D721Med (cell line): ENCODE measurements at regions not wholly inside any gene's neighbourhood (a gene's known extent, or its start where the extent isn't known, plus 50 kb on each side); places are given as distances from the start of the nearest gene placed in this dataset.
"Not testable (repeated sequence)": the region's sequence is repeated elsewhere in the genome, so short reads cannot be mapped to it uniquely, and the experiment has no call there.

Source experiments
- DNase-seq: peaks from one replicate; pipeline ENCODE4 v3.0.0; 2011; ENCODE audit warnings: low spot score; ENCODE audit not compliant: insufficient read length
- FAIRE-seq: peaks from 2 replicates; lab custom pipeline; 2011; peaks lifted over from hg19 to GRCh38; lab: Jason Lieb, UNC
- CTCF ChIP-seq: IDR thresholded peaks from 2 replicates; pipeline ENCODE4 v1.5.1; 2012; ENCODE audit warnings: mild to moderate bottlenecking, control low read depth; ENCODE audit not compliant: insufficient read depth; ENCODE audit errors: missing control alignments

GRCh38 chr6:113779656-113780055 is 77.5 kb upstream of the MARCKS start:
- DNase-seq (no peak), FAIRE-seq (no peak)
- no peak for TF ChIP-seq CTCF

GRCh38 chr6:113782636-113783035 is 74.5 kb upstream of the MARCKS start:
- TF ChIP-seq CTCF, result no peak
- no peak for FAIRE-seq
- no peak for DNase-seq

- DNase-seq, result no peak
- no peak for TF ChIP-seq CTCF
- no peak for FAIRE-seq
Measured at GRCh38 chr6:113786168-113786567, 71.0 kb upstream of the MARCKS start.

GRCh38 chr6:113788586-113788985 is 68.6 kb upstream of the MARCKS start:
- no peak for FAIRE-seq
- DNase-seq, result no peak
- no peak for TF ChIP-seq CTCF

GRCh38 chr6:113791225-113791624 is 65.9 kb upstream of the MARCKS start:
- DNase-seq, FAIRE-seq: not testable (repeated sequence)

GRCh38 chr6:113795371-113795770 is 61.8 kb upstream of the MARCKS start:
- FAIRE-seq, DNase-seq: not testable (repeated sequence)

- DNase-seq, result no peak
- no peak for TF ChIP-seq CTCF
- FAIRE-seq, result peak; percentile 25
Measured at GRCh38 chr6:113796038-113796437, 61.1 kb upstream of the MARCKS start.

GRCh38 chr6:113802779-113803178 is 54.4 kb upstream of the MARCKS start:
- no peak for TF ChIP-seq CTCF
- FAIRE-seq, result no peak
- DNase-seq, result no peak
